Embryonic facial prominence (tissue), 1 donor: ENCODE measurements at regions not wholly inside any gene's neighbourhood (a gene's known extent, or its start where the extent isn't known, plus 50 kb on each side); places are given as distances from the start of the nearest gene placed in this dataset.
"Not testable (repeated sequence)": the region's sequence is repeated elsewhere in the genome, so short reads cannot be mapped to it uniquely, and the experiment has no call there.

ENCODE experiments used
- DNase-seq: peaks from one replicate; pipeline ENCODE4 v3.0.0-alpha.2; 2016; ENCODE audit errors: extremely low spot score

DNA sequence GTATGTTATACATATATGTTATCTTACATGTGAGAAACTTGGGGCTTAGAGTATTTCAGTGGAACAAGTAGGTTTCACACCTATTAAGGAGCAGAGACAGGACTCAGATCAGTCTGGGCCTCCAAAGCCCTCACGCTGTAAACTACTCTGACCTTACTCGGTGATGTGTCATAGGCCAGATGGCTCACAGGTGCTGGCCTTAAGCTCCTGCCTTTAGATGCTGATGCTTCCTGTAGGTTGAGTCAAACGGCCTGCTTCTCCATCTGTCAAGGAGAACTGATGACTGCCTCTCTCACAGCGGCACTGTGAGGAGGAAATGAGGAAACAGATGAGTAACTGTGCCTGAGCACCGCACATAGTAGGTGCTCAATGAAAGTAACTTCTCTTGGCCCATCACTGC lies 312.6 kb upstream of the COBL start:
- no peak for DNase-seq

- no peak for DNase-seq
Observed at GRCh38 chr7:51621956-51622355, 305.3 kb upstream of the COBL start.

GRCh38 chr7:51620706-51621105 lies 304.1 kb upstream of the COBL start:
- no peak for DNase-seq

- no peak for DNase-seq
Observed at GRCh38 chr7:51619880-51620279, 303.3 kb upstream of the COBL start.

- no peak for DNase-seq
Observed at GRCh38 chr7:51617686-51618085, 301.1 kb upstream of the COBL start.

DNA sequence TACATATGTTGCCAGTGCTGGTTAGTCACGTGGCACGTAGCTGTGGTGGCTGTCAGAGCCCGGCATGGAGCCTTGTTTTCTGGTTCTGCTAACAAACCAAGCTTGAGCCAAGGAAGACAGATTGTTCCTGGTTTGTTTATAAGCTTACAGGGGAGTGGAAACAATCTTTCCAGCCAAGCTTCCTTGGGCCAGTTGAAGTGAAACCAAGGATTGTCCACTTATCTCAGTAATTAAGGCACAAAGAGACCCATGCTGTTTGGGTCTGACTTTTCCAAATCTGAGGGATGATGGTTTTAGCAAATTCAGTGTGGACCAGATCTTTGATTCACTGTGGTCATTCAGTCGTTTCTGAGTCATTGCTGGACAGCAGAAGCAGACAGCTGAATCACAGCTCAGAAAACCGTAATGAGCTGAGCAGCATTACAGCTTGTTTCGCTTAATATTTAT lies 297.3 kb upstream of the COBL start:
- no peak for DNase-seq

- DNase-seq = no peak
Observed at GRCh38 chr7:51611937-51612336, 295.3 kb upstream of the COBL start.

DNA sequence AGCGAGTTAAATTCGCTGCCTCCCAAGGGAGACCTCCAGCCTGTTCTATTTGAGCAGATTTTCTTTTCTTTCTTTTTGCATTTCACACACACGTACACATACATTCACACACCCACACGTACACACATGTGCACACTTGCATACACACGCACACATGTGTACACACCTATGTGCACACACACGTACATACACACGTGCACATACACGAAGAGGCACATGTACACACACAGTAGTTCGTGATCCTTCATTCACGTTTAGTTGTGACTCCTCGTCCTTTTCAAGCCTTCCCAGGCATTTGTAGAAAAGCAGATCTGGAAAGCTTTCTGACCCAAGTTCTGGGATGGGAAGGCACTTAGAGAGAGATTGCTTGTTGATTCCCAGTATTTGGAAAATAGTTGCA lies 290.8 kb upstream of the COBL start:
- DNase-seq = no peak

DNA sequence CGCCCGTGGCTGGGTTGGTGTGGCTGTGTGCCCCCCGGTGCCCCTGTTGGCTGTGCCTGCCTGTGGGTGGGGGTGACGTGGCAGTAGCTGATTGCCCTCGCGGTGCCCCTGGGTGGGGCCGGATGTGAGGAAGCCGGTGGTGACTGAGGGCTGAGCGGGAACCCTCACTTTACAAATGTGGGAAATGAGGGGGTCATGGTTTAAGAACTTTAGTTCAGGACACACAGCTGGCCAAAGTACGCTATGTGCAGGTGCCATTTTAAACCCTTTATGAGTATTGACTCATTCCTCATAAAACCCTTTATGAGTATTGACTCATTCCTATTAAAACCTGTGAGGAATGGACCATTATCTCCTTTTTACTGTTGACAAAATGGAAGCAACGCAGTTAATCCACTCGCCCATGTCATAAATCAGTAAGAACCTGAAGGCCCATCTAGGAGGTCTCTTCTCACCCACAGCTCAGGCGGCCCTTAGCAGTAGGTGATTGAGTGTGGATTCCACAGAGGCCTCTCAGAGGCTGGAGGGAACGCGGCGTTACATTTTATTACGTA lies 290.1 kb upstream of the COBL start:
- DNase-seq = no peak

DNA sequence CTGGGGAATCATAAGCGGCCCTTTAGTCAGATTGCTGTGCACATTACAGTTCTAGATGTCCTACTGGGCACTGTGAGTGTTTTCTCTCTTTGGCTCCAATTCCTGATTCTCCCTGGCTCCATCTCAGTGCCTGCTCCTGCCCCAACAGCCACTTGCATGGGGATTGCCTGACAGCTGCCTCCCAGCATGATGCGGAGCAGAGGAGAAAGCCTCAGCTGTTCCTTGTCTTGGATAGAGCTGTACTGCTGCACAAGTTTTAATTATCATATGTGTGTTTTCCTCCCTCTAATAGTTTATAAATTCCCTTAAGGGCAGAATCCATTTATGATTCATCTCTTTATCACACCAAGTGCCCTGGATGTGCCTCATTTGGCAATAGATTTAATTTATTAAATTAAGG lies 285.8 kb upstream of the COBL start:
- no peak for DNase-seq

DNA sequence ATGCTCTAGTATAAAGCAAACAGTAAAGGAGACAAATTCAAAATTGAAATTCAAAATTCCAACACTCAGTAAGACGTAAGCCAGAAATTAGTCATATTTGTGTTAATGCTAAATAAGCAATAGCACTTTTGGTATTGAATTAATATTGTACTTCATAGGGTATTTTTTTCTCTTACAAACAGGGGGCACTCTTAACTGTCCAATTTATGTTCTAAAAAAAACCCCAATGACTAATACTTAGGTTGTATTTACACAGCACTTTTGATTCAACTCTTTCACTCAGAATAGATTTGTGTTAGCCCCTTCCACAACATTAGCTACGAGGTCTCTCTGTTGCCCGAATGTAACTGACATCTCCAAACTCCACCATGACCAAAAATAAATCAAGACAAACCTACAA lies 284.9 kb upstream of the COBL start:
- DNase-seq = no peak

GRCh38 chr7:51599935-51600334 lies 283.3 kb upstream of the COBL start:
- DNase-seq = not testable (repeated sequence)

GRCh38 chr7:51593628-51594027 lies 277.0 kb upstream of the COBL start:
- DNase-seq = no peak

GRCh38 chr7:51592842-51593599 lies 276.4 kb upstream of the COBL start:
- no peak for DNase-seq

- DNase-seq = no peak
Observed at GRCh38 chr7:51591223-51591622, 274.6 kb upstream of the COBL start.

- no peak for DNase-seq
Observed at GRCh38 chr7:51590746-51591145, 274.1 kb upstream of the COBL start.

- DNase-seq = no peak
Observed at GRCh38 chr7:51589111-51589510, 272.5 kb upstream of the COBL start.

DNA sequence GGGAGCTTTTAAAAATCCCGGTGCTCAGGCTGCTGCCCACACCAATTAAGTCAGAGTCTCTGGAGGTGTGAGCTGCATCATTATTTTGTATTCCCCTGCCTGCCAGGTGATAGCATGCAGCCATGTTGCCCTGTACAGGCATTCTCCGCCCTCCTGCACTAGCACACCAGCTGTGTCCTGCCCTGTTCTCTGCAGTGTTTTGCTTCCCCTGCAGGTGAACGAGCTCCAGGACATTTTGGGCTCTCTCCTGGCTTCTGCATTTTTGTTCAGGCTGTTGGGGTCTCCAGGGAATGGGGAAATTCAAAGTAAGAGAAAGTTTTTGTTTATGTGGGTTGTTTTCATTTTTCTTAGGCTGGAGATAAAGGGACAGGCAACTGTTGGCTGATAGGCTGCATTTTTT lies 271.0 kb upstream of the COBL start:
- no peak for DNase-seq

- no peak for DNase-seq
Observed at GRCh38 chr7:51577390-51577789, 260.8 kb upstream of the COBL start.

GRCh38 chr7:51569581-51569980 lies 253.0 kb upstream of the COBL start:
- DNase-seq = no peak

GRCh38 chr7:51569176-51569575 lies 252.6 kb upstream of the COBL start:
- DNase-seq = no peak

- DNase-seq = no peak
Observed at GRCh38 chr7:51551070-51551469, 234.5 kb upstream of the COBL start.

GRCh38 chr7:51545131-51545530 lies 228.5 kb upstream of the COBL start:
- DNase-seq = no peak
